ENCODE measurements at regions not wholly inside any gene's neighbourhood (a gene's known extent, or its start where the extent isn't known, plus 50 kb on each side); places are given as distances from the start of the nearest gene placed in this dataset.
"Not testable (repeated sequence)": the region's sequence is repeated elsewhere in the genome, so short reads cannot be mapped to it uniquely, and the experiment has no call there.

GRCh38 chr4:38530486-38530885, 133.5 kb upstream of the KLF3 start:
- Mint-ChIP-seq H3K4me3 (no peak overlapping the region), H3K27me3 (peaks cover 0 to 5% (median 4%) of the 10 kb centered on the region in 3 donors), H3K27ac (peak overlapping the region in 1 of 6 donors; percentile 28), H3K36me3 (no peaks in the 10 kb centered on the region), H3K9me3 (peaks cover 0 to 4% (median 0%) of the 10 kb centered on the region in 7 donors), H3K4me1 (peaks cover 11 to 25% (median 13%) of the 10 kb centered on the region in 3 donors)
- ATAC-seq (ENCODE audit: low read depth in 2 of 2) (no peak), DNase-seq (no peak)

- H3K4me3 Mint-ChIP-seq: peak overlapping the region in 1 of 8 donors; percentile 32
- peaks cover 11 to 25% (median 13%) of the 10 kb centered on the region in 3 donors for H3K4me1 Mint-ChIP-seq
- H3K9me3 Mint-ChIP-seq: peaks cover 0 to 4% (median 0%) of the 10 kb centered on the region in 7 donors
- DNase-seq: no peak
- no peaks in the 10 kb centered on the region for H3K36me3 Mint-ChIP-seq
- H3K27ac Mint-ChIP-seq: peak overlapping the region in 3 of 6 donors; percentile 20 to 35 (median 28)
- no peak for ATAC-seq (ENCODE audit: low read depth in 2 of 2)
- peaks cover 0 to 5% (median 4%) of the 10 kb centered on the region in 3 donors for H3K27me3 Mint-ChIP-seq
Measured at GRCh38 chr4:38531141-38531727, 132.8 kb upstream of the KLF3 start.

- ATAC-seq (ENCODE audit: low read depth in 2 of 2) (no peak), DNase-seq (no peak)
- H3K27me3 Mint-ChIP-seq: peaks cover 5 to 13% (median 8%) of the 10 kb centered on the region in 3 donors
- peaks cover 0 to 10% (median 0%) of the 10 kb centered on the region in 7 donors for H3K9me3 Mint-ChIP-seq
- H3K36me3 Mint-ChIP-seq: no peaks in the 10 kb centered on the region
- peak overlapping the region in 1 of 6 donors; percentile 52 for H3K27ac Mint-ChIP-seq
- H3K4me1 Mint-ChIP-seq: peaks cover 9 to 20% (median 11%) of the 10 kb centered on the region in 3 donors
- no peak overlapping the region for H3K4me3 Mint-ChIP-seq
Measured at GRCh38 chr4:38532908-38533499, 131.0 kb upstream of the KLF3 start.

DNA sequence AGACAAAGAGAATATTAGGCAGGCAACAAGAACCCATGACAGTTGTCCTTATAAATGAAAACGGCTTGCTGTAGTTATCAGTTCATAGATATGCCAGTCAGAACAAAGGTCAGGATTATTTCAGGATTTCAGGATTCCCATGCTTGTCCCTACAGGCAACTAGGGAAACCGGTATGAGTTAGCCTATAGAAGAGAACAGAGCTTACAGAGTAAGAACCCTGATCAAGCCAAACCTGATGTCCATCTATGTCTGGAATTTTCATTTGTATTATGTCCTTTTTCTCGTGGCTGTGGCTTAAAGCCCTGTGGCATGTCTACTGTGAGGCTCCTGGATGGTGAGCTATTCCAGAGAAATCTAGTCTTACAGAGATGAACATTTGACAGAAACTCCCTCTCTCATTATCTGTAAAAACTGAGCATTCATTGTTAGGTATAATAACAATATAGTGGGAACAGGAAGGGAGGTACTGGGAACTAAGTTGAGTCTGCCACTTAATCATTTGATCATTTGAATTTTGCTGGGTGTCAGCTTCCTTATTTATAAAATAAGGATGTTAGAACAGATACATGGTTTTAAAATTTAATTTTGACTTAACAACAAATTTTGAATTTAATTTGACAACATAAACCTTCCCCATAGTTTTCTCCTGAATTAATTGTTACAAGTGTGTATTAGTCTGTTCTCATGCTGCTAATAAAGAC, 129.5 kb upstream of the KLF3 start:
- DNase-seq (no peak), ATAC-seq (ENCODE audit: low read depth in 2 of 2) (no peak)
- Mint-ChIP-seq H3K36me3 (no peaks in the 10 kb centered on the region), H3K4me1 (peaks cover 4 to 8% (median 4%) of the 10 kb centered on the region in 3 donors), H3K27ac (no peak overlapping the region), H3K9me3 (peaks cover 0 to 10% (median 0%) of the 10 kb centered on the region in 7 donors), H3K27me3 (peaks cover 5 to 13% (median 8%) of the 10 kb centered on the region in 3 donors), H3K4me3 (no peak overlapping the region)

GRCh38 chr4:38535071-38535470, 128.9 kb upstream of the KLF3 start:
- H3K27ac Mint-ChIP-seq; DNase-seq; H3K4me3 Mint-ChIP-seq; H3K4me1 Mint-ChIP-seq; H3K9me3 Mint-ChIP-seq; H3K36me3 Mint-ChIP-seq; ATAC-seq (ENCODE audit: low read depth in 2 of 2): not testable (repeated sequence)
- peaks cover 5 to 13% (median 8%) of the 10 kb centered on the region in 3 donors for H3K27me3 Mint-ChIP-seq

DNA sequence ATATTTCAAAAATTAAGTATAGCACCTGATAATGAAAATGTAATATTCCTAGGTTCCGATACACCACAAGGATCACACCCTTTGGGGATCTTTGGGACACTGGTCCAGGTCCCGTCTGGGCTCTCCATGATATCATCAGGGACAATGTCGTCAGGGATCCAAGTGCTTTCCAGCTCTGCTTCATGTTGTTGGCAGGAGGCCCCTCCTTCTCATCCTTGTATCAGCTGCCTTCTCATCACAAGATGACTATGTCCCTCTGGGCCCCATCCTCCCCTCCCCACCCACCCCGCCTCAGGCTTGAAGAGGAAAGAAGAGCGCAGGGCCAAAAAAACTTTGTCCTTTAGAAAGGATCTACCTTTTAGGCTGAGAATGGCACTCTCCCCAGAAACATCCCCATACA, 128.3 kb upstream of the KLF3 start:
- H3K27ac Mint-ChIP-seq: no peak overlapping the region
- ATAC-seq (ENCODE audit: low read depth in 2 of 2) (no peak), DNase-seq (no peak)
- no peaks in the 10 kb centered on the region for H3K4me1 Mint-ChIP-seq
- H3K27me3 Mint-ChIP-seq: peaks cover 5 to 13% (median 8%) of the 10 kb centered on the region in 3 donors
- H3K4me3 Mint-ChIP-seq: no peak overlapping the region
- no peaks in the 10 kb centered on the region for H3K36me3 Mint-ChIP-seq
- H3K9me3 Mint-ChIP-seq: peaks cover 0 to 10% (median 0%) of the 10 kb centered on the region in 7 donors

DNA sequence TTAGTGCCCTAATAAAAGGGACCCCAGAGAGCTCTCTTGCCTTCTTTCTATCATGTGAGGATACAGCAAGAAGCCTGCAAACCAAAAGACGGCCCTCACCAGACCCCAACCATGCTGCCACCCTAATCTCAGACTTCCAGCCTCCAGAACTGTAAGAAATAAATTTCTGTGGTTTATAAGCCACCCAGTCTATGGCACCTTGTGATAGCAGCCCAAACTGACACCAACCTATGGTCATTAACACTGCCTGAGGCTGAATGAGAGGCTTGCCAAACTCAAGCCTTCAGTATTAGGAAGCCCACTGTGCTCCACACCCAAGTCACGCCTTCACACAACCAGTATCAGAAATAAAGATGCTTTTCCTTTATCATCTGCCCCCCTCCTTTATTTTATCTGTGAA, 127.3 kb upstream of the KLF3 start:
- Mint-ChIP-seq H3K36me3 (no peaks in the 10 kb centered on the region), H3K9me3 (peaks cover 0 to 10% (median 0%) of the 10 kb centered on the region in 7 donors), H3K27ac (no peak overlapping the region), H3K4me1 (no peaks in the 10 kb centered on the region), H3K4me3 (no peak overlapping the region), H3K27me3 (peaks cover 5 to 13% (median 8%) of the 10 kb centered on the region in 3 donors)
- no peak for DNase-seq
- ATAC-seq (ENCODE audit: low read depth in 2 of 2): no peak

GRCh38 chr4:38537666-38538065, 126.3 kb upstream of the KLF3 start:
- Mint-ChIP-seq H3K4me3 (no peak overlapping the region), H3K9me3 (peaks cover 0 to 10% (median 0%) of the 10 kb centered on the region in 7 donors), H3K4me1 (no peaks in the 10 kb centered on the region), H3K27ac (no peak overlapping the region), H3K27me3 (peaks cover 5 to 13% (median 8%) of the 10 kb centered on the region in 3 donors), H3K36me3 (no peaks in the 10 kb centered on the region)
- DNase-seq (no peak), ATAC-seq (ENCODE audit: low read depth in 2 of 2) (no peak)

DNA sequence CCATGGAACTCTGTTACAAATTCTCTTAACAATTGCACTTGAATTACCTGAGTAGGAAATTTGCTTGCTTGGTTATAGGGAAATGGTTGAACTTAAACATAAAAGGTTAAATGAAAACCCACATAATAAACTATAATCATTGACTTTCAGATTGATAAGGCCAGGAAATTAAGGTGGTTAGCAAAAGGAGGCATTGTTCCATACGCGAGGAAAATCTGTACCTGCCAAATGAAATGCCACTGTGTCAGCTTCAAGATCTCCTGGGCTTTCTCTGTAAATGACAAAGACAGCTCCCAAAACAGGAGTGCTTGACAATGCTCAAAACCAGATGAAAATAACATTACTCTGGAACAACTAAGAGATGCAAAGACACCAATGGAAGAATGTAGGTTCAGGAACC, 125.5 kb upstream of the KLF3 start:
- ATAC-seq (ENCODE audit: low read depth in 2 of 2): no peak
- no peaks in the 10 kb centered on the region for H3K36me3 Mint-ChIP-seq
- H3K27ac Mint-ChIP-seq: no peak overlapping the region

GRCh38 chr4:38539501-38539900, 124.5 kb upstream of the KLF3 start:
- H3K27me3 Mint-ChIP-seq: peaks cover 4 to 9% (median 5%) of the 10 kb centered on the region in 3 donors
- H3K4me3 Mint-ChIP-seq: no peak overlapping the region
- H3K4me1 Mint-ChIP-seq: peaks cover 0 to 5% (median 0%) of the 10 kb centered on the region in 3 donors
- H3K9me3 Mint-ChIP-seq: peaks cover 0 to 10% (median 0%) of the 10 kb centered on the region in 7 donors
- H3K27ac Mint-ChIP-seq: no peak overlapping the region
- DNase-seq: no peak
- no peaks in the 10 kb centered on the region for H3K36me3 Mint-ChIP-seq
- no peak for ATAC-seq (ENCODE audit: low read depth in 2 of 2)

More for the DNA sequence above, 125.5 kb upstream of the KLF3 start:
- Mint-ChIP-seq H3K9me3 (peaks cover 0 to 10% (median 0%) of the 10 kb centered on the region in 7 donors), H3K27me3 (peaks cover 5 to 13% (median 8%) of the 10 kb centered on the region in 3 donors), H3K4me1 (peaks cover 0 to 5% (median 0%) of the 10 kb centered on the region in 3 donors), H3K4me3 (no peak overlapping the region)
- no peak for DNase-seq

GRCh38 chr4:38547052-38547451, 116.9 kb upstream of the KLF3 start:
- H3K4me3 Mint-ChIP-seq: no peak overlapping the region
- no peak for DNase-seq
- no peak overlapping the region for H3K27ac Mint-ChIP-seq
- H3K4me1 Mint-ChIP-seq: peaks cover 0 to 5% (median 0%) of the 10 kb centered on the region in 3 donors
- ATAC-seq (ENCODE audit: low read depth in 2 of 2): no peak
- H3K36me3 Mint-ChIP-seq: peaks cover 0 to 8% of the 10 kb centered on the region in 2 donors
- H3K9me3 Mint-ChIP-seq: peaks cover 0 to 6% (median 0%) of the 10 kb centered on the region in 7 donors
- H3K27me3 Mint-ChIP-seq: peaks cover 0 to 4% (median 0%) of the 10 kb centered on the region in 3 donors

DNA sequence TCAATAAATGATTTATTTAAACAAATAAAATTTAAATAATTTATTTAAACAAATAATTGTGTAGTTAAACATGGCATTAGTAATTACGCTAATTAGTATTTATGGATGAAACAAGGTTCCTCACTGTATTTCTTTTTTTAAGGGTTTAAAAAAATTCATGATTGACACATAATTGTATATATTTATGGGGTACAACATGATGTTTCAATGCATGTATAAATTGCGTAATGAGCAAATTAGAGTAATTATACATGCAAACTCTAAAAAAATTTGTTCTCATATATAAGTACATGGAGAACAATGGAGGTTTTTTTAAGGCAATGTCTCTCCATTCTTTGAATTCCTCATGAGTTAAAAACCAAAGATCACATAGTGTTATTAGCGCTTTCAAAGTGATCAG, 115.7 kb upstream of the KLF3 start:
- Mint-ChIP-seq H3K36me3 (peaks cover 0 to 8% of the 10 kb centered on the region in 2 donors), H3K9me3 (peaks cover 0 to 6% (median 0%) of the 10 kb centered on the region in 7 donors), H3K4me3 (no peak overlapping the region), H3K27me3 (peaks cover 0 to 4% (median 0%) of the 10 kb centered on the region in 3 donors), H3K27ac (no peak overlapping the region), H3K4me1 (peaks cover 0 to under 1% (median 0%) of the 10 kb centered on the region in 3 donors)
- ATAC-seq (ENCODE audit: low read depth in 2 of 2) (no peak), DNase-seq (no peak)

- Mint-ChIP-seq H3K4me1 (no peaks in the 10 kb centered on the region), H3K27ac (no peak overlapping the region), H3K36me3 (no peaks in the 10 kb centered on the region), H3K9me3 (peaks cover 0 to 12% (median 8%) of the 10 kb centered on the region in 7 donors), H3K4me3 (no peak overlapping the region), H3K27me3 (peaks cover 0 to 8% (median 0%) of the 10 kb centered on the region in 3 donors)
- ATAC-seq (ENCODE audit: low read depth in 2 of 2) (no peak), DNase-seq (no peak)
Measured at GRCh38 chr4:38559374-38559773, 104.6 kb upstream of the KLF3 start.

Measured in naive B cell (primary cell).